Thyroid gland (tissue), 4 donors: ENCODE measurements at regions not wholly inside any gene's neighbourhood (a gene's known extent, or its start where the extent isn't known, plus 50 kb on each side); places are given as distances from the start of the nearest gene placed in this dataset.

ENCODE experiments used
- POLR2A ChIP-seq, 2 donors: fragments of 450-650 bp; IDR thresholded peaks; one replicate each; pipeline ENCODE4 v1.6.1; 2017; ENCODE audit warnings: antibody characterized with exemption in 2 of 2, mild to moderate bottlenecking in 2 of 2, moderate library complexity in 1 of 2
- TF ChIP-seq, protein P1 (sequence below), 6 experiments: fragments of 200-600 bp in 3 of 6; fragments of 450-650 bp in 3 of 6; sonication (generic) in 3 of 6; IDR thresholded peaks; one replicate each; pipeline ENCODE4 v1.5.1; 2016 to 2019; ENCODE audit warnings: antibody characterized with exemption in 6 of 6, mild to moderate bottlenecking in 2 of 6, inconsistent platforms in 1 of 6, moderate library complexity in 1 of 6

DNA sequence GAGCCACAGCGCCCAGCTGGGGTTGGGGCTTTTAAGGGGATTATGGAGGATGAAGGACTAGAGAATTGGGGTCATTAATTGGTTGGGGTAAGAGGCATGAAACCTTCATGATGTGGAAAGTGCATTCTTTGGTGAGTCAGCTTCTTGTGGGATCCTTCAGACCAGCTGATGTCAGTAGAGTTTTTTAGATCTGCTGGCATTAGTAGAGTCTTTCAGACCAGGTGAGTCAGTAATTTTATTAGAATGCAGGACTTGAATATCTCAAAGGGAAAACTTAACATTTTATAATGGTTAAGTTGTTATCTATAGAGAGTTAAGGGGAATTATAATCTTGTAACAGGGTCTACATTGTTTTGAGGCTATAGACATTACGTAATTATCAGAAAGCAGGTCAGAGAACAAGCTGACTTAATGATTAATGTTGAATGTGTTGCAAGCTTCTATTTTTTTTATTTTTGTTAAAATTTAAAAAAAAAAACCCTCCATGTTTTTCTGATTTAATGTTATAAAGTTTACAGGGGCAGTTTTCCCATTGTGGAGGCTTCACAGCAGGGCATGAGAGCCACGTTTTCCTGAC, 160.9 kb upstream of the FMN2 start:
- TF ChIP-seq, protein P1, sequence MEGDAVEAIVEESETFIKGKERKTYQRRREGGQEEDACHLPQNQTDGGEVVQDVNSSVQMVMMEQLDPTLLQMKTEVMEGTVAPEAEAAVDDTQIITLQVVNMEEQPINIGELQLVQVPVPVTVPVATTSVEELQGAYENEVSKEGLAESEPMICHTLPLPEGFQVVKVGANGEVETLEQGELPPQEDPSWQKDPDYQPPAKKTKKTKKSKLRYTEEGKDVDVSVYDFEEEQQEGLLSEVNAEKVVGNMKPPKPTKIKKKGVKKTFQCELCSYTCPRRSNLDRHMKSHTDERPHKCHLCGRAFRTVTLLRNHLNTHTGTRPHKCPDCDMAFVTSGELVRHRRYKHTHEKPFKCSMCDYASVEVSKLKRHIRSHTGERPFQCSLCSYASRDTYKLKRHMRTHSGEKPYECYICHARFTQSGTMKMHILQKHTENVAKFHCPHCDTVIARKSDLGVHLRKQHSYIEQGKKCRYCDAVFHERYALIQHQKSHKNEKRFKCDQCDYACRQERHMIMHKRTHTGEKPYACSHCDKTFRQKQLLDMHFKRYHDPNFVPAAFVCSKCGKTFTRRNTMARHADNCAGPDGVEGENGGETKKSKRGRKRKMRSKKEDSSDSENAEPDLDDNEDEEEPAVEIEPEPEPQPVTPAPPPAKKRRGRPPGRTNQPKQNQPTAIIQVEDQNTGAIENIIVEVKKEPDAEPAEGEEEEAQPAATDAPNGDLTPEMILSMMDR (IDR thresholded peaks at IDR 0.05) = no peak
- TF ChIP-seq POLR2A (IDR thresholded peaks at IDR 0.05) = no peak
